GM21723 (cell line): ENCODE measurements at regions not wholly inside any gene's neighbourhood (a gene's known extent, or its start where the extent isn't known, plus 50 kb on each side); places are given as distances from the start of the nearest gene placed in this dataset.

Source experiments
- ATAC-seq: cut with Tn5 transposase; IDR thresholded peaks from one replicate; pipeline ENCODE4 v1.9.1; 2021; ENCODE audit warnings: mild to moderate bottlenecking, moderate library complexity; ENCODE audit not compliant: unreplicated experiment

GRCh38 chr13:30359991-30360390 is 52.6 kb upstream of the KATNAL1 start:
- ATAC-seq, result no peak

GRCh38 chr13:30360586-30360985 is 53.2 kb upstream of the KATNAL1 start:
- ATAC-seq, result no peak

GRCh38 chr13:30362005-30362788 is 54.8 kb upstream of the KATNAL1 start:
- no peak for ATAC-seq

GRCh38 chr13:30362869-30363268 is 55.5 kb upstream of the KATNAL1 start:
- no peak for ATAC-seq

GRCh38 chr13:30363725-30364124 is 56.4 kb upstream of the KATNAL1 start:
- no peak for ATAC-seq

GRCh38 chr13:30364133-30364532 is 56.8 kb upstream of the KATNAL1 start:
- no peak for ATAC-seq

GRCh38 chr13:30364876-30365275 is 57.4 kb upstream of the UBE2L5 start:
- no peak for ATAC-seq

- ATAC-seq, result no peak
Observed at GRCh38 chr13:30366088-30366487, 56.2 kb upstream of the UBE2L5 start.

GRCh38 chr13:30367296-30367695 is 55.0 kb upstream of the UBE2L5 start:
- no peak for ATAC-seq

GRCh38 chr13:30370146-30370545 is 52.1 kb upstream of the UBE2L5 start:
- no peak for ATAC-seq

GRCh38 chr13:30370916-30371521 is 51.3 kb upstream of the UBE2L5 start:
- no peak for ATAC-seq

- peak; percentile 59 for ATAC-seq
Observed at GRCh38 chr13:30371649-30372265, 50.5 kb upstream of the UBE2L5 start.
